Hypothalamus (tissue), 51 donors: ENCODE measurements at regions not wholly inside any gene's neighbourhood (a gene's known extent, or its start where the extent isn't known, plus 50 kb on each side); places are given as distances from the start of the nearest gene placed in this dataset.
A peak's percentile ranks its signal among the peaks of the same experiment; 100 is the strongest.

Experiments used
- DNase-seq, 51 donors: peaks; one replicate each; lab custom pipeline; 2025; lab: John Stamatoyannopoulos, UW

GRCh38 chr1:59156051-59156450, 140.8 kb upstream of the FGGY start:
- DNase-seq = peak in 1 of 51 donors; percentile 9

- peak in 15 of 51 donors; percentile 8 to 41 (median 23) for DNase-seq
Observed at GRCh38 chr1:59156526-59157199, 140.2 kb upstream of the FGGY start.

- DNase-seq = no peak
Observed at GRCh38 chr1:59158321-59158720, 138.6 kb upstream of the FGGY start.

DNA sequence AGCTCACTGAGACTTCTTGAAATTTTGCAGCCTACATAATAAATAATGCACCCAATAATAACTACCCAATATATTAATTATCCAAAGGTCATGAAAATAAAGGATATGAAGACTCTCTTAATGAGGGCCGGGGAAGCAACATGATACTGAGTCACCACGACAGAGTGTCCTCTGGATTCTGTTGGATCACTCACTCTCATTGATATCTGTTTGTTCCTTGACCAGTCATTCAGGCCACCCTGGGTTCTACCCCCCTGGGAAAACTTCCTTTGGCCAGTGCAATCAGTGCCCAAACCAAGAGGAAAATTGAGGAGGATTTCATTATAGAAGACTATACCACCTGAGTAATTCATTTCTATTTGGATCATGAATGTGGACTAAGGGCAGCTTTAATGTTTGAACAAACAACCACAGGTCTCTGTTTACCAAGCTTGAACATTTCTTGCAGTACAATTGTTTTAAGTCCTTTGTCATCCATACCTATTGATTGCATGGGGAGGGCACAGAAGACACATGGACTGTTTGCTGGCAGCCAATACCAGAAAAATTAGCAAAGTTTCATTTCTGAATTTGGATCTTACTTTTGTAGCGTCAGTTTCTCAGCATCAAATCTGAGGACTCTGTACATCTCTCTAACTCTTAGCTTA, 137.2 kb upstream of the FGGY start:
- no peak for DNase-seq

- no peak for DNase-seq
Observed at GRCh38 chr1:59161136-59161535, 135.8 kb upstream of the FGGY start.

DNA sequence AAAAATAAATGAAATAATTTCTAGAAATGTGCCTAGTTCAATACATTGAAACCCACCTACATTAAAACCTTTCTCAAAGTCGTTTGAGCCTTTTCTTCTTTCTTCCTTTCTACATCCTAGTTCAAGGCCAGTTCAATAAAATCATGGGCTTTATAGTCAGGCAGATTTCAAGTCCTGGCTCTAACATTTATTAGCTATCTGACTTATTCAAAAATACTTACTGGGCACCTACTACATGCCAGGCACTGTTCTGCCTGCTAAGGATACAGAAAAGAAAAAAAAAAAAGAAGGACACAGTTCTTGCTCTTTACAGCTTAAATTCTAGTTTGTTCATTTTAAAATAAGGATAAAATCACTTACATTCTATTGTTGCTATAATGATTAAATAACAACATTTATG, 134.2 kb upstream of the FGGY start:
- DNase-seq = no peak

DNA sequence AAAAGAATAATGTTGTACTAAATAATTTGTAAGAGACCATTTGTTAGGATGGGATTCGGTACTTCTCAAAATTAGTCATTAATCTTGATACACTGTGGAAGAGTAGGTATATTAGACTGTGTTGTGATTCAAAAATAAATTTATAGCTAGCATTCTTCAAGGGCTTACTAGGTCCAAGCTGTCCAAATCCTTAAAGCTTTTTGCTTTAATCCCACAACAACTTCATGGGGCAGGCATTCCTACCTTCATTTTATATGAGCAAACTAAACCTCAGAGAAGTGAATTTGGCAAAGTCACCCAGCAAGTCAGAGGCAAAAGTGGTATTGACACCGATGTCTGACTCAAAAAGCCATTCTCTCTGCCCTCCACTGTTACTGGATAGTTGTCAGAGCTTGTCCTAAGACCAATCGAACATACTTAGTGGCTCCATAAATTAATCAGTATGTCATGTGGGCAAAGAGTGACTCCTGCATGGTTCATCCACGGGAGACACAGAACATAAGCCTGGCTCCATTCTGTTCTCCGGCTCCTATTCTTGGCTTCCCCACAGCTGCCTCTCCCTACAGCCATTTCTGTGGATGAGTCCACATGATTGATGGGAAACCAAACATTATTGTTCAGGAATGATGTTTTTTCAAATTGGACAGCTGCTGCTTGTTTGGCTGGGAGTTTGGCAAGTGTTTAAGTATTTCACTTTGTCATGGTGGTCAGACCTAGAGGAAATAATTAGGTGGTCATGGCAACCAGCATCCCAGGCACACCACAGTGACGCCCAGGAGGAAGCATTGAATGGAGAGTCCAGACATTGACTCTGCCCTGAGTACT, 133.4 kb upstream of the FGGY start:
- DNase-seq = peak in 2 of 51 donors; percentile 5 to 38

GRCh38 chr1:59164371-59164770, 132.5 kb upstream of the FGGY start:
- DNase-seq = no peak

GRCh38 chr1:59165353-59165752, 131.5 kb upstream of the FGGY start:
- DNase-seq = no peak

DNA sequence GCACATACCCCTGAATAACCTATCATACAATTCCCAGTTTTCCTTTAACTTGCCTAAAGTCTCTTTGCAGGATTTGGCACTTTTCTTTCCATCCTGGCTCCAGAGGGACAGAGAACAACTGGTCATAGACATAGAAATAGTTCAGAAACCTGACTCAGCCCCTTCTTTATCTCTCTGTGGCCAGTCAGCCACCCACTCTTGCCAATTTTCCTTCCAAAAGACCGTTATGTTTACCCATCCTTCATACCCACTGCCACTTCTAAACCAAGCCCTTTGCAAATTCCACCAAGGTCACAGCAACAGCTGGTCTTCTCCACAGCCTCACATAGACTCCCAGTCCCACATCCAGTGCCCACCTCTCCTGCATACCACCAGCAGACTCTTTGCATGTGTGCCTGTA, 127.2 kb upstream of the FGGY start:
- no peak for DNase-seq

GRCh38 chr1:59170659-59171058, 126.2 kb upstream of the FGGY start:
- DNase-seq = no peak

- DNase-seq = no peak
Observed at GRCh38 chr1:59171788-59172187, 125.1 kb upstream of the FGGY start.

GRCh38 chr1:59172693-59173092, 124.2 kb upstream of the FGGY start:
- DNase-seq = no peak

- DNase-seq = no peak
Observed at GRCh38 chr1:59173721-59174120, 123.2 kb upstream of the FGGY start.

GRCh38 chr1:59176471-59176870, 120.4 kb upstream of the FGGY start:
- no peak for DNase-seq

- no peak for DNase-seq
Observed at GRCh38 chr1:59177756-59178155, 119.1 kb upstream of the FGGY start.

DNA sequence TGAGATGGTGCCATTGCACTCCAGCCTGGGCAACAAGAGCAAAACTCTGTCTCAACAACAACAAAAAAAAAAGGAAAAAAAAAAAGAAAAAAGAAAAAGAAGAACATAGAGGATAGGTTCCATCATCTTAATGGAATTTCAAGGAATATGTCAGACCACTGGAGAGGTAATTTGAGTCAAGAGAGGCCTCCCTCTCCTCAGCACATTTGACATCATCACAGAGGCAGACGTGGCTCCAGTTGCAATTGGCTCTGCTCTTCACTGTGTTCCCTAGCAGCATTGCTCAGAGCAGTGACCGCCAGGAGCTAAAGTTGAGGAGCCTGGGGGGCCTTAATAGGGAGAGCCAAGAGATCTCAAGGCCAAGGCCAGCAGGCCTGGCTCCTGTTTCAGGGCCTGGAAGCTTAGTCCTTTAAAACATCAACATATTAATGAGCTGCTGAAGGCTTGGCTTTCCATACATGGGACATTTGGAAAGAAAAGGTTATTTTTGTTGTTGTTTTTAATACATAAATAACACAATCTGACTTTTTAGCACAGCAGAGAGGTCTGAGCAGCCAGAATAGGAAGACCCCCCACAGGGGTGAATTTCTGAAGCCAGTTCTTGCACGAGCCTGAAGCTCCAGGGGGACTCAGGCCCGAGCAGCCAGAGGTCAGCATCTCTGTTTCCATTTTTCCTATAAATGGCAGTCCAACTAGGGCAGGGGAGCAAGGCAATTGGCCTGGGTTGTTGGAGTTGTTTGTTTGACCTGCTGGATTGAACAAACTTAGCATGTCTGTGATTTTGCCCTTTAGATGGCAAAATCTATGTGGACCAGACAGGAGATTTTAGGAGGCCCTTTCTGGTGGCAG, 118.3 kb upstream of the FGGY start:
- peak in 14 of 51 donors; percentile 6 to 46 (median 17) for DNase-seq

DNA sequence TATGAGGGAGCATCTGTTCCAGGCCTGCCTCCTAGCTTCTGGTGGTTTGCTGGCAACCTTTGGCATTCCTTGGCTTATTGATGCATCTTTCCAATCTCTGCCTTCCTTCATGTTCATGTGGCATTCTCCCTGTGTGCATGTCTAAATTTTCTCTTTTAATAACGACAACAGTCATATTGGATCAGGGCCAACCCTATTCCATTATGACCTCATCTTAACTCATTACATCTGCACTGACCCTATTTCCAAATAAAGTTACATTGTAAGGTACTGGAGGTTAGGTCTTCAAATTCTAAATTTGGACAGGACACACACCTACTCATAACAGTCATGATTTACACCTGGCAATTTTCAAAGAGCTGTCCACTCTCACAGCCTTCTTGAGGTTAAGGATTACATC, 117.2 kb upstream of the FGGY start:
- no peak for DNase-seq

- no peak for DNase-seq
Observed at GRCh38 chr1:59180735-59181134, 116.2 kb upstream of the FGGY start.

- no peak for DNase-seq
Observed at GRCh38 chr1:59183749-59184317, 113.1 kb upstream of the FGGY start.
